GM12878 (cell line): ENCODE measurements at regions not wholly inside any gene's neighbourhood (a gene's known extent, or its start where the extent isn't known, plus 50 kb on each side); places are given as distances from the start of the nearest gene placed in this dataset.

Experiments used
- ATAC-seq: fragments of 200-7000 bp; cut with Tn5 transposase; 3 replicates; pipeline ENCODE4 v1.9.1; 2020; ENCODE audit warnings: mild to moderate bottlenecking, moderate library complexity
- BruUV-seq: library from RNA; stranded (reverse); fragments of 400-500 nt; replicated peaks from 2 replicates; lab custom pipeline; 2021; lab: Mats Ljungman, UMichigan
- CTCF ChIA-PET: fragments of 300-600 bp; sonication (Branson Sonifier 250); formaldehyde crosslinking; extraction: SDS; loops from one replicate; lab custom pipeline; 2021; ENCODE audit warnings: inconsistent platforms; lab: Yijun Ruan, JAX
- POLR2A ChIA-PET: fragments of 350-600 bp; formaldehyde crosslinking; extraction: SDS; loops from one replicate; lab custom pipeline; 2021; ENCODE audit warnings: inconsistent platforms; lab: Charles Lee
- RAD21 ChIA-PET: fragments of 300-600 bp; sonication (Branson Sonifier 250); formaldehyde crosslinking; loops from one replicate; lab custom pipeline; 2023; ENCODE audit warnings: antibody characterized with exemption; ENCODE audit not compliant: unreplicated experiment; lab: Charles Lee
- SMC1A ChIA-PET: fragments of 300-600 bp; sonication (Branson Sonifier 250); formaldehyde crosslinking; loops from one replicate; lab custom pipeline; 2023; ENCODE audit not compliant: unreplicated experiment, uncharacterized antibody; lab: Charles Lee
- DNase-seq: peaks from one replicate; pipeline ENCODE4 v3.0.0-alpha.2; 2011; ENCODE audit warnings: low read depth, low spot score
- FAIRE-seq: peaks from 3 replicates; lab custom pipeline; 2011; peaks lifted over from hg19 to GRCh38; lab: Jason Lieb, UNC
- H2AFZ ChIP-seq: 2 replicates; pipeline ENCODE4 v1.6.0; 2011; ENCODE audit warnings: low read depth, low read length, control low read depth; ENCODE audit not compliant: control insufficient read depth
- H3K27ac ChIP-seq: 2 replicates; pipeline ENCODE4 v1.5.1; 2011; ENCODE audit warnings: control low read depth; ENCODE audit not compliant: control insufficient read depth, insufficient read depth
- H3K27me3 ChIP-seq, 2 experiments: replicated peaks in 1 of 2; 2 replicates each; pipeline versions ENCODE4 v1.6.0 to v1.6.1; 2011; ENCODE audit warnings: low read length in 1 of 2; ENCODE audit not compliant: control insufficient read depth in 2 of 2, insufficient read depth in 2 of 2
- H3K36me3 ChIP-seq, 2 experiments: 2 replicates each; pipeline ENCODE4 v1.5.1; 2011; ENCODE audit warnings: low read length in 1 of 2; ENCODE audit not compliant: control insufficient read depth in 2 of 2, insufficient read depth in 2 of 2
- H3K4me1 ChIP-seq: 2 replicates; pipeline ENCODE4 v1.6.1; 2011; ENCODE audit warnings: mild to moderate bottlenecking, low read length, moderate library complexity, mixed read lengths; ENCODE audit not compliant: control insufficient read depth, insufficient read depth
- H3K4me2 ChIP-seq: 2 replicates; pipeline ENCODE4 v1.6.0; 2011; ENCODE audit warnings: control low read depth; ENCODE audit not compliant: control insufficient read depth, insufficient read depth
- H3K4me3 ChIP-seq: fragments of 200-600 bp; sonication (generic); 2 replicates; pipeline ENCODE4 v1.5.1; 2016
- H3K79me2 ChIP-seq: 2 replicates; pipeline ENCODE4 v1.6.0; 2011; ENCODE audit warnings: low read length; ENCODE audit not compliant: control insufficient read depth, insufficient read depth
- H3K9ac ChIP-seq: 2 replicates; pipeline ENCODE4 v1.8.0; 2011; ENCODE audit warnings: low read length, control low read depth, mixed read lengths; ENCODE audit not compliant: control insufficient read depth, insufficient read depth
- H3K9me3 ChIP-seq: replicated peaks from 3 replicates; pipeline ENCODE4 v1.5.1; 2011; ENCODE audit warnings: mild to moderate bottlenecking, low read length; ENCODE audit not compliant: control insufficient read depth, insufficient read depth
- H4K20me1 ChIP-seq: 2 replicates; pipeline ENCODE4 v1.6.0; 2011; ENCODE audit not compliant: control insufficient read depth, insufficient read depth
- BACH1 ChIP-seq: fragments of 450-650 bp; IDR thresholded peaks from 2 replicates; pipeline ENCODE4 v1.6.1; 2017; ENCODE audit warnings: mild to moderate bottlenecking, borderline replicate concordance
- EGR1 ChIP-seq, 2 experiments: IDR thresholded peaks; 1 replicate in 1 of 2; 2 replicates in 1 of 2; pipeline ENCODE4 v1.6.1; 2011 to 2012; ENCODE audit warnings: low read depth in 2 of 2, low read length in 2 of 2, borderline replicate concordance in 1 of 2, mild to moderate bottlenecking in 1 of 2, moderate library complexity in 1 of 2
- EZH2 ChIP-seq: IDR thresholded peaks from 2 replicates; pipeline ENCODE4 v1.6.1; 2012; ENCODE audit warnings: low read depth, mild to moderate bottlenecking, control low read depth, inconsistent platforms, low read length, borderline replicate concordance; ENCODE audit not compliant: control insufficient read depth
- POU2F2 ChIP-seq: IDR thresholded peaks from 3 replicates; pipeline ENCODE4 v1.6.1; 2011; ENCODE audit warnings: low read depth, mild to moderate bottlenecking, low read length, borderline replicate concordance
- WGBS: methylation state at CpG from one replicate; pipeline ENCODE4 v1.1.6; 2016; ENCODE audit warnings: low lambda C conversion rate; ENCODE audit not compliant: insufficient replicate concordance, insufficient coverage; ENCODE audit errors: missing lambda C conversion rate; 5-methylcytosine and 5-hydroxymethylcytosine counted together
- in situ Hi-C: fragments of 300-500 bp; cut with MboI; formaldehyde crosslinking; loops from 9 replicates; pipeline ENCODE4 v1.14.3; 2018; ENCODE audit warnings: mixed read lengths
- intact Hi-C: fragments of 100-400 bp; cut with micrococcal nuclease; formaldehyde crosslinking; loops from one replicate; pipeline ENCODE4 v1.14.2; 2022; ENCODE audit not compliant: unreplicated experiment
- TF ChIP-seq, protein P1 (sequence below): fragments of 450-650 bp; IDR thresholded peaks from 2 replicates; pipeline ENCODE4 v1.6.1; 2018; ENCODE audit warnings: borderline replicate concordance, mild to moderate bottlenecking; ENCODE audit not compliant: partially characterized antibody
- TF ChIP-seq, protein P2 (sequence below): IDR thresholded peaks from 2 replicates; pipeline ENCODE4 v1.6.1; 2011; ENCODE audit warnings: borderline replicate concordance, low read depth, mild to moderate bottlenecking, moderate library complexity, mixed read lengths, low read length; ENCODE audit not compliant: insufficient read depth; ENCODE audit errors: extremely low read length

GRCh38 chr5:106163233-106163632 lies 1507.5 kb downstream of the EFNA5 start (continued):
- TF ChIP-seq, protein P1, sequence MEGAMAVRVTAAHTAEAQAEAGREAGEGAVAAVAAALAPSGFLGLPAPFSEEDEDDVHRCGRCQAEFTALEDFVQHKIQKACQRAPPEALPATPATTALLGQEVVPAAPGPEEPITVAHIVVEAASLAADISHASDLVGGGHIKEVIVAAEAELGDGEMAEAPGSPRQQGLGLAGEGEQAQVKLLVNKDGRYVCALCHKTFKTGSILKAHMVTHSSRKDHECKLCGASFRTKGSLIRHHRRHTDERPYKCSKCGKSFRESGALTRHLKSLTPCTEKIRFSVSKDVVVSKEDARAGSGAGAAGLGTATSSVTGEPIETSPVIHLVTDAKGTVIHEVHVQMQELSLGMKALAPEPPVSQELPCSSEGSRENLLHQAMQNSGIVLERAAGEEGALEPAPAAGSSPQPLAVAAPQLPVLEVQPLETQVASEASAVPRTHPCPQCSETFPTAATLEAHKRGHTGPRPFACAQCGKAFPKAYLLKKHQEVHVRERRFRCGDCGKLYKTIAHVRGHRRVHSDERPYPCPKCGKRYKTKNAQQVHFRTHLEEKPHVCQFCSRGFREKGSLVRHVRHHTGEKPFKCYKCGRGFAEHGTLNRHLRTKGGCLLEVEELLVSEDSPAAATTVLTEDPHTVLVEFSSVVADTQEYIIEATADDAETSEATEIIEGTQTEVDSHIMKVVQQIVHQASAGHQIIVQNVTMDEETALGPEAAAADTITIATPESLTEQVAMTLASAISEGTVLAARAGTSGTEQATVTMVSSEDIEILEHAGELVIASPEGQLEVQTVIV: no peak
- TF ChIP-seq EGR1 (IDR thresholded peaks at IDR 0.05; ENCODE audit: borderline replicate concordance in 1 of 2, low read depth in 2 of 2, low read length in 2 of 2) (no peak), EZH2 (no peak), BACH1 (no peak)
- TF ChIP-seq, protein P2, sequence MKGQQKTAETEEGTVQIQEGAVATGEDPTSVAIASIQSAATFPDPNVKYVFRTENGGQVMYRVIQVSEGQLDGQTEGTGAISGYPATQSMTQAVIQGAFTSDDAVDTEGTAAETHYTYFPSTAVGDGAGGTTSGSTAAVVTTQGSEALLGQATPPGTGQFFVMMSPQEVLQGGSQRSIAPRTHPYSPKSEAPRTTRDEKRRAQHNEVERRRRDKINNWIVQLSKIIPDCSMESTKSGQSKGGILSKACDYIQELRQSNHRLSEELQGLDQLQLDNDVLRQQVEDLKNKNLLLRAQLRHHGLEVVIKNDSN: no peak

DNA sequence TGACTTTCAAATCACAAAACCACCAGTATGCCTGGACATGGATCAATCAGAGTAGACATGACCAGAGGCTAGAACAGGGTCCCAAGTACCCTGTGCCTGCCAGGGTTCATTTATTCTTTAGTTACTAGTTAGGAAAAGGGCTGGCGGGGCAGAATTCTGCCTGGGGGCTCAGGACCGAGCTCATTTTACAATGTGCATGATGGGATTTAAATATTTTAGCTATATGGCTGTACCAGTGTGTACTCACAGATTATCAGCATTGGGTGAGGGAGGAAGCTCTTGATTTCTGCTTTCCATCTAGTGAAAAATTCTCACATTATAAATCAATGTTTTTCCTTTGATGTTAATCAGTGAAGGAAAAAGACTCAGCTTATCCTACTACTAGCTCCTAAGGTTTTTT lies 1511.1 kb downstream of the EFNA5 start:
- H4K20me1 ChIP-seq: no peaks in the 10 kb centered on the region
- no peak overlapping the region for H3K9ac ChIP-seq
- H3K4me3 ChIP-seq: no peak overlapping the region
- no TSS peak for BruUV-seq
- DNase-seq: no peak
- H2AFZ ChIP-seq: no peak overlapping the region
- H3K79me2 ChIP-seq: no peaks in the 10 kb centered on the region
- ChIA-PET POLR2A (no interaction called here), SMC1A (interaction anchor here (1.2 kb wide), 1 partner anchor 36 kb away, joined by 3 read pairs; no protein-coding TSS in a partner anchor), CTCF (no interaction called here), RAD21 (no interaction called here)
- H3K27me3 ChIP-seq: no peaks in the 10 kb centered on the region
- FAIRE-seq: no peak
- TF ChIP-seq POU2F2: no peak
- intact Hi-C loops: no loop called here
- H3K27ac ChIP-seq: no peak overlapping the region
- ATAC-seq: no peak
- no peaks in the 10 kb centered on the region for H3K4me1 ChIP-seq
- WGBS: 13% methylated on average over 2 of the region's 2 CpGs
- H3K36me3 ChIP-seq: no peaks in the 10 kb centered on the region
- H3K9me3 ChIP-seq: no peaks in the 10 kb centered on the region
- in situ Hi-C loops: no loop called here
- H3K4me2 ChIP-seq: no peak overlapping the region
